Adipocyte (in vitro differentiated cells): ENCODE measurements at regions not wholly inside any gene's neighbourhood (a gene's known extent, or its start where the extent isn't known, plus 50 kb on each side); places are given as distances from the start of the nearest gene placed in this dataset.

Experiments
- DNase-seq: peaks from one replicate; pipeline ENCODE4 v3.0.0-alpha.2; 2015; ENCODE audit warnings: low read depth
- H3K27me3 ChIP-seq: replicated peaks from 2 replicates; pipeline ENCODE4 v1.7.0; 2013; ENCODE audit warnings: mild to moderate bottlenecking, low read length, moderate library complexity; ENCODE audit not compliant: control insufficient read depth, insufficient read depth
- H3K36me3 ChIP-seq: 2 replicates; pipeline ENCODE4 v1.7.0; 2013; ENCODE audit warnings: low read length, mild to moderate bottlenecking, moderate library complexity; ENCODE audit not compliant: control insufficient read depth, insufficient read depth, severe bottlenecking
- H3K4me1 ChIP-seq: 2 replicates; pipeline ENCODE4 v1.7.0; 2013; ENCODE audit warnings: mild to moderate bottlenecking, low read length, moderate library complexity; ENCODE audit not compliant: control insufficient read depth, insufficient read depth
- H3K4me3 ChIP-seq: 2 replicates; pipeline ENCODE4 v1.7.0; 2013; ENCODE audit warnings: mild to moderate bottlenecking, low read length, moderate library complexity
- H3K9ac ChIP-seq: 2 replicates; pipeline ENCODE4 v1.7.0; 2013; ENCODE audit warnings: mild to moderate bottlenecking, low read length, moderate library complexity
- H3K9me3 ChIP-seq: 2 replicates; pipeline ENCODE4 v1.7.0; 2013; ENCODE audit warnings: mild to moderate bottlenecking, low read length, moderate library complexity; ENCODE audit not compliant: control insufficient read depth

GRCh38 chrX:149322316-149322715 lies 182.8 kb downstream of the IDS start:
- no peaks in the 10 kb centered on the region for H3K4me1 ChIP-seq
- no peaks in the 10 kb centered on the region for H3K36me3 ChIP-seq
- no peaks in the 10 kb centered on the region for H3K9me3 ChIP-seq
- H3K9ac ChIP-seq, result no peak overlapping the region
- no peak overlapping the region for H3K4me3 ChIP-seq
- no peaks in the 10 kb centered on the region for H3K27me3 ChIP-seq
- DNase-seq, result no peak

- H3K27me3 ChIP-seq, result no peaks in the 10 kb centered on the region
- peaks cover 16% of the 10 kb centered on the region for H3K4me1 ChIP-seq
- no peak overlapping the region for H3K4me3 ChIP-seq
- no peak for DNase-seq
- H3K36me3 ChIP-seq, result no peaks in the 10 kb centered on the region
- peak overlapping the region; percentile 12 for H3K9ac ChIP-seq
- no peaks in the 10 kb centered on the region for H3K9me3 ChIP-seq
These were observed 191.2 kb downstream of the IDS start for GRCh38 chrX:149313871-149314371.

- Histone ChIP-seq H3K36me3 (no peaks in the 10 kb centered on the region), H3K4me1 (peaks cover 16% of the 10 kb centered on the region), H3K4me3 (no peak overlapping the region), H3K9ac (no peak overlapping the region), H3K9me3 (no peaks in the 10 kb centered on the region), H3K27me3 (no peaks in the 10 kb centered on the region)
- DNase-seq, result no peak
These were observed 192.1 kb downstream of the IDS start for GRCh38 chrX:149312988-149313387.

DNA sequence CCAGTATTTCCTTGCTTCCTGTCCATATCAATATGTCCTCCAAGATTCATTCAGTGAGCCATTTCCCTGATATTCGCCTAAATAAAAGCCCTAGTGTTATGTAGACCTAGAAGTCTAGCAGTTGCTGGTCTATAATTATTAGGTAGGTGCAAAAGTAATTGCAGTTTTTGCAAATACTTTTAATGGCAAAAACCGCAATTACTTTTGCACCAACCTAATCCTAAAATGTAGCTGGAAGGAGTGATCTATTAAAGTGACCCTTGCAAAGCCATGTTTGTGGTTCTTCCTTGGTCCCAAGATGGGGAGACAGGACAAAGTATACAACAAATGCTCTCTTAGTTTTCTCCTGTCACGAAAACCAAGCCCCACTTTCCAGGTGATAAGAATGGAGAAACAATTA lies 193.0 kb downstream of the IDS start:
- Histone ChIP-seq H3K4me1 (peaks cover 16% of the 10 kb centered on the region), H3K9ac (no peak overlapping the region), H3K27me3 (no peaks in the 10 kb centered on the region), H3K4me3 (no peak overlapping the region), H3K9me3 (no peaks in the 10 kb centered on the region), H3K36me3 (no peaks in the 10 kb centered on the region)
- no peak for DNase-seq

DNA sequence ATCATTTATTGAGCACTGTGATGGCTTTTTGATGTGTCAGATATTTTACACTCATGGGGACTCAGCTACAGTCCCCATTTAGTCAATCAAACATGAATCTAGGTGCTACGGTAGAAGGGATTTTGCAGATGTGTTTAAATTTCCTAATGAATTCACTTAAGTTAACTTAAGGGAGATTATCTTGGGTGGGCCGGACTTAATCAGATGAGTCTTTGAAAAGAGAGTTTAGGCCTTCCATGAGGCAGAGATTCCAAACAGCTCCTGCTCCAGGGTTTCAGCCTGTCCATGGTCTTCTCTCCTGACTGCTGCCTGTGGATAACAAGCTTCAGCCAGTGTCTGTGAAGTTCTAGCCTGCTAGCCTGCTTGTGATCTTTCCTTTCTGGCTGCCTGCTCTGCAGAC lies 202.4 kb downstream of the IDS start:
- Histone ChIP-seq H3K4me1 (no peaks in the 10 kb centered on the region), H3K36me3 (no peaks in the 10 kb centered on the region), H3K9me3 (no peaks in the 10 kb centered on the region), H3K9ac (no peak overlapping the region), H3K27me3 (peaks cover 4% of the 10 kb centered on the region), H3K4me3 (no peak overlapping the region)
- DNase-seq, result no peak

DNA sequence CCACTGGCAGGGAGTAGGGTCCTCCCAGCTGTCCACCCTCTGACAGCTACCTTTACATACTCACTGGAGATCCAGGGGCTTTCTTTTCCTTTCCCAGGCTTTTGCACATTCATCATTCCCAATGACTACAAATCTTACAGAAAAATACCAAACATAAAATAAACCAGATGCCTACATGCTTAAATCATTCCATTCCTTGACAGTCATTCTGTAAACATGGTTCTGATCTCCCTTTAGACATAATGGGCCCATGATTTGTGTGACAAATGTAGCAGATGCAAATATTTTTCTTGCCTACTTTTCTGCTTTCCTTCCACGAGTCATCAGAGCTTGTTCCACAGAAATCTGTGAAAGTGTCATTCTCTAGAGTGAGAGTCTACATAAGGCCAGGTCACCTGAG lies 207.0 kb downstream of the IDS start:
- Histone ChIP-seq H3K4me1 (no peaks in the 10 kb centered on the region), H3K36me3 (no peaks in the 10 kb centered on the region), H3K9me3 (no peaks in the 10 kb centered on the region), H3K9ac (no peak overlapping the region), H3K27me3 (no peaks in the 10 kb centered on the region), H3K4me3 (no peak overlapping the region)
- no peak for DNase-seq

DNA sequence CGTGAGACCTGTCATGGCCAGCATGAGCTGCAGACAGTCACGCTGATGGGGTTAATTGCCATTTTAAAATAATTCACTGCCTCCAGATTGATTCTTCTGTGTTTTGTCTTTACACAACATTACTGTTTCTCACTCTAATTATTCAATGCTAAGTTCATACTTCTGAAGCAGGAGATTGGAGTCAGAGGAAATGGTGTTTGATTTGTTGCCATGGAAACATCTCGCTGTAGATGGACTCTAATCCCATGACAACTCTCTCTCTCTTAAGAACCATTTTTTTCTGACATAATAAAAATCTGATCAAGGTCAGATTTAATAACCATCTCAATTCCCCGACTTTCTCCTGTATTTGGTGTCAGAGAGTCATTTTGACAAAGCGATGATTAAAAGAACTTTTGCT lies 209.0 kb downstream of the IDS start:
- DNase-seq, result no peak
- H3K9ac ChIP-seq, result no peak overlapping the region
- no peaks in the 10 kb centered on the region for H3K9me3 ChIP-seq
- no peaks in the 10 kb centered on the region for H3K27me3 ChIP-seq
- no peak overlapping the region for H3K4me3 ChIP-seq
- no peaks in the 10 kb centered on the region for H3K36me3 ChIP-seq
- no peaks in the 10 kb centered on the region for H3K4me1 ChIP-seq

DNA sequence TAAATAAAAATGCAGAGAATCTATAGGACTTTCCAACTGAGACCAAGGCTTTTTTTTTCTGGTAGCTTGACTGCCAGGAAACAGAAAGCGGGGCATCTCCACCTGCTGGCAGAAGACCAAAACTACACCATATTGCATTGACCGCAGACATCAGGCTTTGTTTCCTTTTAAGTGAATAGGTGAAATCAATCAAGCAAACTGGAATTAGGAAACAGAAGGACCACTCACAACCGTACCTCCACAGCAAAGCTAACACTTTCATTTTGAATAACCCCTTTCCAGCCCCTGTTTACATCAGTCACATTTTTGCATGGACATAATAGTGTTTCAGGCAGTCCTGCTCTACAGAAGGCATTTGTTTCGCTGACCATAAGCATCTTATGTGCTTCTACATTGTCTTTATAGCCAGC lies 218.2 kb downstream of the IDS start:
- H3K4me1 ChIP-seq, result no peaks in the 10 kb centered on the region
- H3K4me3 ChIP-seq, result no peak overlapping the region
- no peaks in the 10 kb centered on the region for H3K36me3 ChIP-seq
- DNase-seq, result peak; percentile 43
- no peaks in the 10 kb centered on the region for H3K9me3 ChIP-seq
- H3K9ac ChIP-seq, result no peak overlapping the region
- H3K27me3 ChIP-seq, result no peaks in the 10 kb centered on the region

DNA sequence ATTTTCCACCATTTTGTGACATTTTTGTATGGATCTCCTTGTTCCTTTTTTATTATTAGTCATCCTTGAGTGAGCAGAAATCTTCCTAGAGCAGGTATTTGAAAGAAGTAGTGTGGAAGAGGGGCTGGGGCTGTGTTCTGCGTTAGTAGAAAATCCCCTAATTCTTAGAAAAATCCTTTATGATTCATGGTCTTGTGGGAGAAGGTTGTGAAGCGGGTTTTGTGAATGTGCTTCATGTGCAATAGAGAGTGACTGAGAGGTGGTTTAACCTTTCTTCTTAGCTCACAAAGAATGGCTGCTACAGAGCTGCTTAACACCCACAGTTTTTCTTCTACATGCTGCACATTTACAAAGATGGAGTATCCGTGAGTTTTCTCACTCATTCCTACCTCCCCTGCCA lies 220.5 kb downstream of the IDS start:
- Histone ChIP-seq H3K4me3 (no peak overlapping the region), H3K36me3 (no peaks in the 10 kb centered on the region)

GRCh38 chrX:149283853-149284252 lies 221.3 kb downstream of the IDS start:
- Histone ChIP-seq H3K27me3 (peaks cover 3% of the 10 kb centered on the region), H3K4me1 (no peaks in the 10 kb centered on the region), H3K36me3 (no peaks in the 10 kb centered on the region), H3K4me3 (no peak overlapping the region), H3K9me3 (peaks cover 7% of the 10 kb centered on the region), H3K9ac (no peak overlapping the region)
- no peak for DNase-seq

More for the DNA sequence above, 220.5 kb downstream of the IDS start:
- no peaks in the 10 kb centered on the region for H3K4me1 ChIP-seq
- no peaks in the 10 kb centered on the region for H3K27me3 ChIP-seq
- no peak overlapping the region for H3K9ac ChIP-seq
- peaks cover under 1% of the 10 kb centered on the region for H3K9me3 ChIP-seq
- no peak for DNase-seq

DNA sequence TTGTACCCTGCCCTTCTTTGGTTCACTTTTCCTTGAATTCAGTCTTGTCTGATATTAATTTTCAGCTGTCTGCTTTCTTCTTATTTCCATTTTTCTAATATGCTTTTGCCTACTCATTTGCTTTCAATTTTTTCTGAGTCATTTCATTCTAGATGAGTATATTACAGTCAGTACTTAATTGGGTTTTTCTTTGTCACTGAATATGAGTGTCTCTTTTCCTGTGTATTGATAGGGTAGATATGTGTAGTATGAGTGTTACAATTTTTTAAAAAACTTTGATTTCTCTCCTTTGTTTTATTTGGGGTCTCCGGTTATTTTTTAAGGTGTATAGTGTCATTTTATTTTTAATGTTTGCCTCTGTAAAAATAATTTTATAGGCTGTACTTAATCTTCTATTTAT lies 222.2 kb downstream of the IDS start:
- Histone ChIP-seq H3K9ac (no peak overlapping the region), H3K4me1 (no peaks in the 10 kb centered on the region), H3K4me3 (no peak overlapping the region), H3K9me3 (peaks cover 7% of the 10 kb centered on the region), H3K27me3 (peaks cover 3% of the 10 kb centered on the region), H3K36me3 (no peaks in the 10 kb centered on the region)
- DNase-seq, result no peak

GRCh38 chrX:149280011-149280410 lies 225.1 kb downstream of the IDS start:
- Histone ChIP-seq H3K9ac (no peak overlapping the region), H3K9me3 (peaks cover 7% of the 10 kb centered on the region), H3K27me3 (peaks cover 3% of the 10 kb centered on the region), H3K36me3 (no peaks in the 10 kb centered on the region), H3K4me1 (peaks cover 15% of the 10 kb centered on the region), H3K4me3 (no peak overlapping the region)
- no peak for DNase-seq
